ENCODE measurements at regions not wholly inside any gene's neighbourhood (a gene's known extent, or its start where the extent isn't known, plus 50 kb on each side); places are given as distances from the start of the nearest gene placed in this dataset.

DNA sequence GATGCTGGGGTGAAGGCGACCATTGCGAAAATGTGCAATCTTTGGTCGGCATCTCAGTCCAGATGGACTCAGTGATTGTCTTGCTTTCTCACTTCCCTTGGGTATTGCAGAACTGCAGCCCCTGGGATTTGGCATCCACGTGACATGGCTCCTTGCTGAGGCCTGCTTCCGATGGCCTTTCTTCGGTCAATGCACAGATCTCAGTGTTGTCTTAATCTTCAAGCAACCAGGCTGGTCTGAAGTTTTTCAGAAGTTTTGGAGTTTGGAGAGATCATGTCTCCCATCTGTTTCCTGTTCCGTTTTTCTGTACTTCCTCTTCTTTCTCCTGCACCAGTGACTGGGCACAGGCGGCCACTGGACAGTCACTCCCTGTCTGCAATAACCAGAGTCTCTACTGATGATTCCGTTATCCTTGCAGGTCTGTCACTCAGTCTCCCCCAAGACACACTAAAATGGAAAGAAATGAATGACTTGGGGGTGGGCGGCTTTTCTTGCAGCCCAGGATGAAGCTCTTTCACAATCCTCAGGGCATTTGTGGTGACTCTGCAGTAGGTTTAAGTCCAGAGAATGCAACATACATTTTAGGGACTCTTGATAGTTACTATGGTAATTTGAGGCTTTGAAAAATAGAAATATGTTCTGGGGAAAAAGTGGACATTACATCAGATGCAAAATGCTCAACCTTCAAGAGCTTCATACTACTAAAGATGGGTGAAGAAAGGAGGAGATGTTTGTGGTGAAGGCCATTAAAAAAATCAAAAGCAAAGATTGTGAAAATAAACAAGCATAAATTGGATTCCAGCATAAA lies 106.3 kb upstream of the ZFHX3 start (continued):
- TF ChIP-seq, protein P1, sequence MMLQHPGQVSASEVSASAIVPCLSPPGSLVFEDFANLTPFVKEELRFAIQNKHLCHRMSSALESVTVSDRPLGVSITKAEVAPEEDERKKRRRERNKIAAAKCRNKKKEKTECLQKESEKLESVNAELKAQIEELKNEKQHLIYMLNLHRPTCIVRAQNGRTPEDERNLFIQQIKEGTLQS (IDR thresholded peaks at IDR 0.05) = no peak
- TF ChIP-seq, protein P2, sequence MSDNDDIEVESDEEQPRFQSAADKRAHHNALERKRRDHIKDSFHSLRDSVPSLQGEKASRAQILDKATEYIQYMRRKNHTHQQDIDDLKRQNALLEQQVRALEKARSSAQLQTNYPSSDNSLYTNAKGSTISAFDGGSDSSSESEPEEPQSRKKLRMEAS (IDR thresholded peaks at IDR 0.05) = no peak
- TF ChIP-seq SIN3A (IDR thresholded peaks at IDR 0.05; ENCODE audit: low read depth) (no peak), RAD21 (IDR thresholded peaks at IDR 0.05; ENCODE audit: low read depth) (no peak), EZH2 (IDR thresholded peaks at IDR 0.05) (no peak), SRF (IDR thresholded peaks at IDR 0.05; ENCODE audit: low read depth) (no peak), CEBPB (IDR thresholded peaks at IDR 0.05; ENCODE audit: low read depth) (no peak), EGR1 (IDR thresholded peaks at IDR 0.05; ENCODE audit: low read depth) (no peak)
- TF ChIP-seq, protein P3, sequence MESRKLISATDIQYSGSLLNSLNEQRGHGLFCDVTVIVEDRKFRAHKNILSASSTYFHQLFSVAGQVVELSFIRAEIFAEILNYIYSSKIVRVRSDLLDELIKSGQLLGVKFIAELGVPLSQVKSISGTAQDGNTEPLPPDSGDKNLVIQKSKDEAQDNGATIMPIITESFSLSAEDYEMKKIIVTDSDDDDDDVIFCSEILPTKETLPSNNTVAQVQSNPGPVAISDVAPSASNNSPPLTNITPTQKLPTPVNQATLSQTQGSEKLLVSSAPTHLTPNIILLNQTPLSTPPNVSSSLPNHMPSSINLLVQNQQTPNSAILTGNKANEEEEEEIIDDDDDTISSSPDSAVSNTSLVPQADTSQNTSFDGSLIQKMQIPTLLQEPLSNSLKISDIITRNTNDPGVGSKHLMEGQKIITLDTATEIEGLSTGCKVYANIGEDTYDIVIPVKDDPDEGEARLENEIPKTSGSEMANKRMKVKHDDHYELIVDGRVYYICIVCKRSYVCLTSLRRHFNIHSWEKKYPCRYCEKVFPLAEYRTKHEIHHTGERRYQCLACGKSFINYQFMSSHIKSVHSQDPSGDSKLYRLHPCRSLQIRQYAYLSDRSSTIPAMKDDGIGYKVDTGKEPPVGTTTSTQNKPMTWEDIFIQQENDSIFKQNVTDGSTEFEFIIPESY (IDR thresholded peaks at IDR 0.05; ENCODE audit: extremely low read depth, insufficient replicate concordance, low read length) = no peak

DNA sequence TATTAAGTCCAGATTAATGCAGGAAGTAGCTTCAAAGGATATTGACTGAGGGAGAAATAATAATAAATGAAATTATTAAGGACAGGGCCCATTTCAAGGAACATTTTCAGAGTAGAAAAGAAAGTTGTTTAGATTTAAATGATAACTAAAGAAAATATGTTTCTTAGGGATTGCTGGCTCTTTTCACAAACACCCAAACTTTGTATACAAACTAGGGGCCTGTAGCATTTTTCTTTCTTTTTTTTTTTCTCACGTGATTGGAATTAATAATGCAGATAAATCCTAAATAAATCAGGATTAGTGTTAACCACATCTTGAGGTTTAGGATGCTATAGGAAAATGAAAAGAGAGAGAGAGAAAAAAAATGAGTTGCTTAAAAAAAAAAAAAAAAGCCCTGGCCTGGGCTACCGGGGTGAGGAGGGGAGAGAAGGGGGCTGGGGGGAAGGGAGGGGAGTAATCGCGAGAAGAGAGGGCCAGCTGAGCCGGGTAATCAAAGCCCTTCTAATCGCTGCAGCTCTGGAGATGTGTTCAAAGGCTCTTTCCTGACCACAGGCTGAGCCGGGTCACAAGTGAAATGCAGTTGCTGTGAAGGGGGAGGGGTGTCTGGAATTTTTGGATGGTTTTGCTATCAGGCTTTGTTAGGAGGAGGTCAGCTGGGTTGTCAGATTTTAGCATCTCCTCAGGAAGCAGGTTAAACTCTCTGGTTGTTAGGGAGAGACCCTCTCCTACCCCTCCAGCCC lies 104.6 kb upstream of the ZFHX3 start:
- Histone ChIP-seq H3K9me3 (ENCODE audit: control insufficient read depth in 1 of 2, insufficient read depth in 1 of 2, low read depth in 1 of 2, low read length in 2 of 2) (no peaks in the 10 kb centered on the region), H3K4me3 (replicated peaks in 1 of 2; ENCODE audit: low read depth in 1 of 2, low read length in 2 of 2) (no peak overlapping the region), H3K36me3 (ENCODE audit: control insufficient read depth in 1 of 2, insufficient read depth in 2 of 2, low read length in 2 of 2) (no peaks in the 10 kb centered on the region), H2AFZ (ENCODE audit: low read depth, low read length, poor library complexity, severe bottlenecking) (no peak overlapping the region), H3K27me3 (ENCODE audit: insufficient read depth, low read length) (no peaks in the 10 kb centered on the region), H3K9me2 (ENCODE audit: insufficient read depth) (no peaks in the 10 kb centered on the region), H3K79me2 (ENCODE audit: insufficient read depth, low read length) (no peaks in the 10 kb centered on the region), H3K4me2 (ENCODE audit: low read length) (no peak overlapping the region), H3K4me1 (ENCODE audit: control insufficient read depth in 1 of 2, insufficient read depth in 2 of 2, low read length in 2 of 2) (no peaks in the 10 kb centered on the region), H4K20me1 (ENCODE audit: insufficient read depth) (no peaks in the 10 kb centered on the region), H3K9ac (ENCODE audit: low read length) (no peak overlapping the region), H3K27ac (ENCODE audit: low read depth, low read length) (no peak overlapping the region)
- intact Hi-C loops (cut with micrococcal nuclease) = no loop called here
- ChIA-PET CTCF (no interaction called here), POLR2A (no interaction called here), RAD21 (ENCODE audit: low non-redundant PET in 1 of 2, low total read pairs in 2 of 2, uncharacterized antibody in 2 of 2, unreplicated experiment in 2 of 2) (no interaction called here)
- BruUV-seq (replicated peaks) = no TSS peak
- DNase-seq (ENCODE audit: low read depth, low spot score) (no peak), ATAC-seq (no peak)
- TF ChIP-seq SIN3A (IDR thresholded peaks at IDR 0.05; ENCODE audit: low read depth) = no peak
- TF ChIP-seq SRF (IDR thresholded peaks at IDR 0.05; ENCODE audit: low read depth) = no peak
- no peak for TF ChIP-seq EGR1 (IDR thresholded peaks at IDR 0.05; ENCODE audit: low read depth)
- no peak for TF ChIP-seq EZH2 (IDR thresholded peaks at IDR 0.05)
- TF ChIP-seq ZFX (IDR thresholded peaks at IDR 0.05) = no peak
- TF ChIP-seq JUND (IDR thresholded peaks at IDR 0.05) = no peak
- TF ChIP-seq POLR2AphosphoS5 (IDR thresholded peaks at IDR 0.05; ENCODE audit: low read depth, low read length) = no peak
- no peak for TF ChIP-seq CEBPB (IDR thresholded peaks at IDR 0.05; ENCODE audit: low read depth)
- no peak for TF ChIP-seq TCF7L2 (IDR thresholded peaks at IDR 0.05; ENCODE audit: borderline replicate concordance, extremely low read depth, insufficient read depth, insufficient read length)
- TF ChIP-seq, protein P3 (IDR thresholded peaks at IDR 0.05; ENCODE audit: extremely low read depth, insufficient replicate concordance, low read length) = no peak
- TF ChIP-seq, protein P1 (IDR thresholded peaks at IDR 0.05) = no peak
- no peak for TF ChIP-seq ELF1 (IDR thresholded peaks at IDR 0.05; ENCODE audit: borderline replicate concordance, low read depth)
- TF ChIP-seq, protein P4, sequence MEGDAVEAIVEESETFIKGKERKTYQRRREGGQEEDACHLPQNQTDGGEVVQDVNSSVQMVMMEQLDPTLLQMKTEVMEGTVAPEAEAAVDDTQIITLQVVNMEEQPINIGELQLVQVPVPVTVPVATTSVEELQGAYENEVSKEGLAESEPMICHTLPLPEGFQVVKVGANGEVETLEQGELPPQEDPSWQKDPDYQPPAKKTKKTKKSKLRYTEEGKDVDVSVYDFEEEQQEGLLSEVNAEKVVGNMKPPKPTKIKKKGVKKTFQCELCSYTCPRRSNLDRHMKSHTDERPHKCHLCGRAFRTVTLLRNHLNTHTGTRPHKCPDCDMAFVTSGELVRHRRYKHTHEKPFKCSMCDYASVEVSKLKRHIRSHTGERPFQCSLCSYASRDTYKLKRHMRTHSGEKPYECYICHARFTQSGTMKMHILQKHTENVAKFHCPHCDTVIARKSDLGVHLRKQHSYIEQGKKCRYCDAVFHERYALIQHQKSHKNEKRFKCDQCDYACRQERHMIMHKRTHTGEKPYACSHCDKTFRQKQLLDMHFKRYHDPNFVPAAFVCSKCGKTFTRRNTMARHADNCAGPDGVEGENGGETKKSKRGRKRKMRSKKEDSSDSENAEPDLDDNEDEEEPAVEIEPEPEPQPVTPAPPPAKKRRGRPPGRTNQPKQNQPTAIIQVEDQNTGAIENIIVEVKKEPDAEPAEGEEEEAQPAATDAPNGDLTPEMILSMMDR (IDR thresholded peaks at IDR 0.05 in 2 of 3, conservative IDR thresholded peaks at IDR 0.05 in 1 of 3; ENCODE audit: borderline replicate concordance in 1 of 3, insufficient read depth in 1 of 3, low read depth in 2 of 3, low read length in 2 of 3) = no peak
- TF ChIP-seq RAD21 (IDR thresholded peaks at IDR 0.05; ENCODE audit: low read depth) = no peak
